A549 (cell line): ENCODE measurements at regions not wholly inside any gene's neighbourhood (a gene's known extent, or its start where the extent isn't known, plus 50 kb on each side); places are given as distances from the start of the nearest gene placed in this dataset.

Experiments used
- ATAC-seq, 2 experiments: fragments of 200-7000 bp in 1 of 2; fragments of >200 bp in 1 of 2; cut with Nextera tagmentation in 1 of 2; cut with Tn5 transposase in 1 of 2; 3 replicates each; pipeline versions ENCODE4 v1.8.0 to v1.9.1; 2018 to 2020; ENCODE audit warnings: mild to moderate bottlenecking in 1 of 2, moderate library complexity in 1 of 2
- CTCF ChIA-PET: fragments of 300-600 bp; sonication (Branson Sonifier 250); formaldehyde crosslinking; extraction: SDS; loops from one replicate; lab custom pipeline; 2021; ENCODE audit warnings: antibody characterized with exemption, inconsistent platforms; lab: Yijun Ruan, JAX
- POLR2A ChIA-PET: fragments of 350-600 bp; formaldehyde crosslinking; extraction: SDS; loops from one replicate; lab custom pipeline; 2021; ENCODE audit warnings: antibody characterized with exemption, inconsistent platforms; lab: Yijun Ruan, JAX
- DNase-seq, 2 experiments: peaks; one replicate each; pipeline versions ENCODE4 v3.0.0 to v3.0.0-alpha.2; 2011 to 2016; ENCODE audit warnings: low read depth in 1 of 2, low spot score in 1 of 2
- FAIRE-seq: peaks from 2 replicates; lab custom pipeline; 2011; peaks lifted over from hg19 to GRCh38; lab: Jason Lieb, UNC
- H3K27ac ChIP-seq, 2 experiments: fragments of >200 bp; sonication (Bioruptor Twin); formaldehyde crosslinking; 3 replicates each; pipeline ENCODE4 v1.5.1; 2016 to 2017
- H3K4me1 ChIP-seq: fragments of >200 bp; sonication (Bioruptor Twin); formaldehyde crosslinking; 3 replicates; pipeline ENCODE4 v1.6.1; 2016
- H3K4me2 ChIP-seq: fragments of >200 bp; sonication (Bioruptor Twin); formaldehyde crosslinking; 3 replicates; pipeline ENCODE4 v1.6.1; 2016
- H3K4me3 ChIP-seq: fragments of >200 bp; sonication (Bioruptor Twin); formaldehyde crosslinking; 3 replicates; pipeline ENCODE4 v1.5.1; 2016
- H3K9me3 ChIP-seq: fragments of >200 bp; sonication (Bioruptor Twin); formaldehyde crosslinking; 3 replicates; pipeline ENCODE4 v1.6.1; 2016
- CEBPB ChIP-seq, 2 experiments: fragments of >200 bp in 1 of 2; sonication (Bioruptor Twin) in 1 of 2; formaldehyde crosslinking in 1 of 2; IDR thresholded peaks; 2 replicates each; pipeline ENCODE4 v1.6.1; 2012 to 2016
- ESRRA ChIP-seq: fragments of 150-350 bp; IDR thresholded peaks from 2 replicates; pipeline ENCODE4 v1.6.1; 2014; ENCODE audit warnings: mild to moderate bottlenecking, low read length, borderline replicate concordance
- FOXS1 ChIP-seq: fragments of 250-450 bp; sonication (Bioruptor Pico); IDR thresholded peaks from 2 replicates; pipeline ENCODE4 v1.5.0; 2020; ENCODE audit warnings: mild to moderate bottlenecking, moderate library complexity
- GATA3 ChIP-seq: IDR thresholded peaks from 2 replicates; pipeline ENCODE4 v1.6.1; 2012; ENCODE audit warnings: borderline replicate concordance
- JUN ChIP-seq, 2 experiments: fragments of >200 bp; sonication (Bioruptor Twin); formaldehyde crosslinking; IDR thresholded peaks; 2 replicates in 1 of 2; 3 replicates in 1 of 2; pipeline ENCODE4 v1.6.1; 2016 to 2017
- KDM1A ChIP-seq: fragments of 200-600 bp; sonication (generic); IDR thresholded peaks from 2 replicates; pipeline ENCODE4 v1.6.1; 2016; ENCODE audit warnings: low read depth, mild to moderate bottlenecking
- PHF8 ChIP-seq: fragments of 200-600 bp; sonication (generic); IDR thresholded peaks from 2 replicates; pipeline ENCODE4 v1.6.1; 2016; ENCODE audit warnings: low read depth, mild to moderate bottlenecking, antibody characterized with exemption, moderate library complexity, borderline replicate concordance
- POLR2A ChIP-seq: IDR thresholded peaks from 2 replicates; pipeline ENCODE4 v1.6.1; 2012; ENCODE audit warnings: mild to moderate bottlenecking, low read length
- RARB ChIP-seq: fragments of 250-450 bp; sonication (Bioruptor Pico); IDR thresholded peaks from 2 replicates; pipeline ENCODE4 v1.8.0; 2021; ENCODE audit warnings: mild to moderate bottlenecking, moderate library complexity
- RFX5 ChIP-seq: fragments of 450-650 bp; IDR thresholded peaks from 2 replicates; pipeline ENCODE4 v1.7.1; 2014; ENCODE audit warnings: antibody characterized with exemption, mild to moderate bottlenecking, moderate library complexity
- TFCP2L1 ChIP-seq: fragments of 250-450 bp; sonication (Bioruptor Pico); IDR thresholded peaks from 2 replicates; pipeline ENCODE4 v1.5.0; 2021; ENCODE audit warnings: mild to moderate bottlenecking
- ZSCAN20 ChIP-seq: fragments of 250-450 bp; sonication (Bioruptor Pico); IDR thresholded peaks from 2 replicates; pipeline ENCODE4 v1.8.0; 2022; ENCODE audit warnings: mild to moderate bottlenecking, moderate library complexity
- WGBS: methylation state at CpG from one replicate; pipeline ENCODE4 v1.1.6; 2017; ENCODE audit errors: missing lambda C conversion rate; 5-methylcytosine and 5-hydroxymethylcytosine counted together
- TF ChIP-seq, protein P1 (sequence below): fragments of >200 bp; sonication (Bioruptor Twin); formaldehyde crosslinking; IDR thresholded peaks from 2 replicates; pipeline ENCODE4 v1.6.1; 2016
- TF ChIP-seq, protein P2 (sequence below): fragments of >200 bp; sonication (Bioruptor Twin); formaldehyde crosslinking; IDR thresholded peaks from 3 replicates; pipeline ENCODE4 v1.5.1; 2016
- TF ChIP-seq, protein P3 (sequence below): fragments of 200-600 bp; sonication (generic); IDR thresholded peaks from 2 replicates; pipeline ENCODE4 v1.6.1; 2016; ENCODE audit warnings: antibody characterized with exemption, mild to moderate bottlenecking, moderate library complexity
- TF ChIP-seq, protein P4 (sequence below): fragments of 150-350 bp; IDR thresholded peaks from 2 replicates; pipeline ENCODE4 v1.6.1; 2014; ENCODE audit warnings: low read depth, mild to moderate bottlenecking, low read length

DNA sequence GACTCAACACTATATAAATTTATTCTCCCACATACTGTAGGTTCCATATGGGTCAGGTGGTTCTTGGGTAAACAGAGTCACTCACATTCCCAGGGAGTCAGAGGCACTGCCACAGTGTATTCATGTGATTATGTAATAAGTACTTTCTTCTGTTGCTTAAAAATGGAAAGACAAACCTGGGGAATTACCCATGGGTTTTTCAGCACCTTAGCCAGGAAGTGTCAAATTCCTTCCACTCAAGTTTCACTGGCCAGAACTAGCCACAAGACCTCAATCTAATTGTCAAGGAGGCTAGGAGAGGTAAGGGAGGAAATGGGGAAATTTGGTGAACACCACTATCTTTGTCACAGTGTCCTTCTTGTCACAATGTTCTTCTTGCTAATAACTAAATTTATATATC lies 333.2 kb upstream of the MDGA2 start:
- H3K4me1 ChIP-seq, result no peaks in the 10 kb centered on the region
- DNase-seq (no peak), ATAC-seq (no peak), FAIRE-seq (no peak)
- no peak for TF ChIP-seq POLR2A
- TF ChIP-seq, protein P1, sequence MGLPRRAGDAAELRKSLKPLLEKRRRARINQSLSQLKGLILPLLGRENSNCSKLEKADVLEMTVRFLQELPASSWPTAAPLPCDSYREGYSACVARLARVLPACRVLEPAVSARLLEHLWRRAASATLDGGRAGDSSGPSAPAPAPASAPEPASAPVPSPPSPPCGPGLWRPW, result no peak
- H3K27ac ChIP-seq, result no peak overlapping the region
- ChIA-PET CTCF (no interaction called here), POLR2A (no interaction called here)
- H3K4me3 ChIP-seq, result no peak overlapping the region
- no peak overlapping the region for H3K4me2 ChIP-seq
- H3K9me3 ChIP-seq, result no peaks in the 10 kb centered on the region; the same call in 2 of the 3 replicates

DNA sequence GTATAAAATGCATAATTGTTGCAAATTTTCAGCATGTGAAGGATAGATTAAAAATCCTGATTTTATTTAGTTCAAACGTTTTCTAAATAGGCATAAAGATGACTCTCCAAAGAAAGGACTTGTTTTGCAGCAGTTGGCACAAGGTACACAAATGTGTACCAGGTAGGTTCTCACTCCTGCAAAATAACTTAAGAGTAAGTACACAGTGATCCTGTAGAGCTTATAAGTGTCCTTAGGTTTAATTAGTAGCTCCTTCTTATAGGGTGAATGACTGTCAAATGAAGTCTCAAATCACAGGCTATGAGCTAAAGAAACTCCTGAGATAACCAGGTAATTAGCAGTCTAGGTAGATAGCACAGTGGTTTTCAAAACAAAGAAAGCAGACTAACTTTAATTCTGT lies 330.6 kb upstream of the MDGA2 start:
- no peak for FAIRE-seq
- WGBS, result 7% methylated on average over 1 of the region's 1 CpG
- H3K4me1 ChIP-seq, result no peaks in the 10 kb centered on the region
- no peak for ATAC-seq
- no peak overlapping the region for H3K4me3 ChIP-seq
- H3K27ac ChIP-seq, result no peak overlapping the region
- H3K9me3 ChIP-seq, result no peaks in the 10 kb centered on the region; the same call in 2 of the 3 replicates
- no peak for DNase-seq
- POLR2A ChIA-PET, result no interaction called here
- CTCF ChIA-PET, result no interaction called here
- no peak overlapping the region for H3K4me2 ChIP-seq
- TF ChIP-seq, protein P2, sequence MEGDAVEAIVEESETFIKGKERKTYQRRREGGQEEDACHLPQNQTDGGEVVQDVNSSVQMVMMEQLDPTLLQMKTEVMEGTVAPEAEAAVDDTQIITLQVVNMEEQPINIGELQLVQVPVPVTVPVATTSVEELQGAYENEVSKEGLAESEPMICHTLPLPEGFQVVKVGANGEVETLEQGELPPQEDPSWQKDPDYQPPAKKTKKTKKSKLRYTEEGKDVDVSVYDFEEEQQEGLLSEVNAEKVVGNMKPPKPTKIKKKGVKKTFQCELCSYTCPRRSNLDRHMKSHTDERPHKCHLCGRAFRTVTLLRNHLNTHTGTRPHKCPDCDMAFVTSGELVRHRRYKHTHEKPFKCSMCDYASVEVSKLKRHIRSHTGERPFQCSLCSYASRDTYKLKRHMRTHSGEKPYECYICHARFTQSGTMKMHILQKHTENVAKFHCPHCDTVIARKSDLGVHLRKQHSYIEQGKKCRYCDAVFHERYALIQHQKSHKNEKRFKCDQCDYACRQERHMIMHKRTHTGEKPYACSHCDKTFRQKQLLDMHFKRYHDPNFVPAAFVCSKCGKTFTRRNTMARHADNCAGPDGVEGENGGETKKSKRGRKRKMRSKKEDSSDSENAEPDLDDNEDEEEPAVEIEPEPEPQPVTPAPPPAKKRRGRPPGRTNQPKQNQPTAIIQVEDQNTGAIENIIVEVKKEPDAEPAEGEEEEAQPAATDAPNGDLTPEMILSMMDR, result no peak
- TF ChIP-seq TFCP2L1 (CRISPR knock-in tag) (no peak), ZSCAN20 (no peak), RFX5 (no peak), KDM1A (no peak), ESRRA (no peak)

DNA sequence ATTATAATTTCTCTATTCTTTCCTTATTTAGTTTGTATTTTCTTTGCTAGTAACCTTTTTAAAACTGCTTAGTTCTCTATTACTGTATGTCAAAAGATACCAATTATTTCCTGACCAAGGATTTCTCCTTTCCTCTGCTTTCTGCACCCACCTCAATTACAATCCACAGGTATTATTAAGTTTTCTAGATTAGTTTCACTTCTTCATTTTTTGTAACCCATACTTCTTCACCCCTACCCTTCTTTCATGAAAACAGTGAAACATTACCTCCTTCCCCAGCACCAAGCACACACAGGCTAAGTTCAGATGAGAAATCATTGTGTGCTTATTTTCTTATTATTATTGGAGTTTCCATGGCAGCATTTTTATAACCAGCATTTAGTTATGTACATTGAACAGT lies 318.5 kb upstream of the MDGA2 start:
- Histone ChIP-seq H3K4me2 (no peak overlapping the region), H3K4me1 (no peaks in the 10 kb centered on the region), H3K9me3 (no peaks in the 10 kb centered on the region), H3K27ac (no peak overlapping the region), H3K4me3 (no peak overlapping the region)
- ATAC-seq, result no peak
- no peak for DNase-seq
- TF ChIP-seq KDM1A, result no peak
- no peak for TF ChIP-seq ZSCAN20
- TF ChIP-seq GATA3, result no peak
- TF ChIP-seq, protein P3, sequence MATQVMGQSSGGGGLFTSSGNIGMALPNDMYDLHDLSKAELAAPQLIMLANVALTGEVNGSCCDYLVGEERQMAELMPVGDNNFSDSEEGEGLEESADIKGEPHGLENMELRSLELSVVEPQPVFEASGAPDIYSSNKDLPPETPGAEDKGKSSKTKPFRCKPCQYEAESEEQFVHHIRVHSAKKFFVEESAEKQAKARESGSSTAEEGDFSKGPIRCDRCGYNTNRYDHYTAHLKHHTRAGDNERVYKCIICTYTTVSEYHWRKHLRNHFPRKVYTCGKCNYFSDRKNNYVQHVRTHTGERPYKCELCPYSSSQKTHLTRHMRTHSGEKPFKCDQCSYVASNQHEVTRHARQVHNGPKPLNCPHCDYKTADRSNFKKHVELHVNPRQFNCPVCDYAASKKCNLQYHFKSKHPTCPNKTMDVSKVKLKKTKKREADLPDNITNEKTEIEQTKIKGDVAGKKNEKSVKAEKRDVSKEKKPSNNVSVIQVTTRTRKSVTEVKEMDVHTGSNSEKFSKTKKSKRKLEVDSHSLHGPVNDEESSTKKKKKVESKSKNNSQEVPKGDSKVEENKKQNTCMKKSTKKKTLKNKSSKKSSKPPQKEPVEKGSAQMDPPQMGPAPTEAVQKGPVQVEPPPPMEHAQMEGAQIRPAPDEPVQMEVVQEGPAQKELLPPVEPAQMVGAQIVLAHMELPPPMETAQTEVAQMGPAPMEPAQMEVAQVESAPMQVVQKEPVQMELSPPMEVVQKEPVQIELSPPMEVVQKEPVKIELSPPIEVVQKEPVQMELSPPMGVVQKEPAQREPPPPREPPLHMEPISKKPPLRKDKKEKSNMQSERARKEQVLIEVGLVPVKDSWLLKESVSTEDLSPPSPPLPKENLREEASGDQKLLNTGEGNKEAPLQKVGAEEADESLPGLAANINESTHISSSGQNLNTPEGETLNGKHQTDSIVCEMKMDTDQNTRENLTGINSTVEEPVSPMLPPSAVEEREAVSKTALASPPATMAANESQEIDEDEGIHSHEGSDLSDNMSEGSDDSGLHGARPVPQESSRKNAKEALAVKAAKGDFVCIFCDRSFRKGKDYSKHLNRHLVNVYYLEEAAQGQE, result no peak
- TF ChIP-seq FOXS1 (CRISPR knock-in tag), result no peak
- no peak for TF ChIP-seq PHF8
- no peak for TF ChIP-seq JUN (IDR thresholded peaks at IDR 0.05)
- no peak for TF ChIP-seq CEBPB (IDR thresholded peaks at IDR 0.05)
- TF ChIP-seq, protein P4, sequence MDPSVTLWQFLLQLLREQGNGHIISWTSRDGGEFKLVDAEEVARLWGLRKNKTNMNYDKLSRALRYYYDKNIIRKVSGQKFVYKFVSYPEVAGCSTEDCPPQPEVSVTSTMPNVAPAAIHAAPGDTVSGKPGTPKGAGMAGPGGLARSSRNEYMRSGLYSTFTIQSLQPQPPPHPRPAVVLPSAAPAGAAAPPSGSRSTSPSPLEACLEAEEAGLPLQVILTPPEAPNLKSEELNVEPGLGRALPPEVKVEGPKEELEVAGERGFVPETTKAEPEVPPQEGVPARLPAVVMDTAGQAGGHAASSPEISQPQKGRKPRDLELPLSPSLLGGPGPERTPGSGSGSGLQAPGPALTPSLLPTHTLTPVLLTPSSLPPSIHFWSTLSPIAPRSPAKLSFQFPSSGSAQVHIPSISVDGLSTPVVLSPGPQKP, result no peak
- TF ChIP-seq RARB (CRISPR knock-in tag), result no peak
- POLR2A ChIA-PET, result no interaction called here
- no peak for FAIRE-seq
- CTCF ChIA-PET, result no interaction called here
